Caco-2 (cell line): ENCODE measurements at regions not wholly inside any gene's neighbourhood (a gene's known extent, or its start where the extent isn't known, plus 50 kb on each side); places are given as distances from the start of the nearest gene placed in this dataset.

Experiments
- BruUV-seq: library from RNA; stranded (reverse); fragments of 400-500 nt; replicated peaks from 2 replicates; lab custom pipeline; 2021; lab: Mats Ljungman, UMichigan
- CTCF ChIA-PET: fragments of 300-600 bp; sonication (Branson Sonifier 250); formaldehyde crosslinking; loops from one replicate; lab custom pipeline; 2022; ENCODE audit warnings: antibody characterized with exemption; lab: Charles Lee
- POLR2A ChIA-PET: fragments of 300-600 bp; sonication (Branson Sonifier 250); formaldehyde crosslinking; loops from one replicate; lab custom pipeline; 2022; ENCODE audit warnings: antibody characterized with exemption; lab: Charles Lee
- DNase-seq, 2 experiments: peaks; one replicate each; pipeline versions ENCODE4 v3.0.0 to v3.0.0-alpha.2; 2020 to 2022
- H3K27me3 ChIP-seq: replicated peaks from 2 replicates; pipeline ENCODE4 v1.6.0; 2011; ENCODE audit warnings: low read length; ENCODE audit not compliant: control insufficient read depth, insufficient read depth
- H3K36me3 ChIP-seq: 2 replicates; pipeline ENCODE4 v1.5.1; 2011; ENCODE audit warnings: low read length; ENCODE audit not compliant: control insufficient read depth, insufficient read depth
- H3K4me1 ChIP-seq: fragments of 250-450 bp; sonication (Bioruptor Pico); 2 replicates; pipeline ENCODE4 v1.5.1; 2020; ENCODE audit warnings: mild to moderate bottlenecking
- H3K4me3 ChIP-seq: 2 replicates; pipeline ENCODE4 v1.5.1; 2011; ENCODE audit warnings: low read depth, mild to moderate bottlenecking, control low read depth, low read length
- H3K9me3 ChIP-seq: fragments of 250-450 bp; sonication (Bioruptor Pico); 2 replicates; pipeline ENCODE4 v1.5.1; 2020; ENCODE audit warnings: mild to moderate bottlenecking, moderate library complexity
- H3K27ac Mint-ChIP-seq: one replicate; pipeline ENCODE4 v1.8.0; 2022; ENCODE audit warnings: mixed read lengths; ENCODE audit not compliant: unreplicated experiment
- H3K27me3 Mint-ChIP-seq: one replicate; pipeline ENCODE4 v1.8.0; 2022; ENCODE audit warnings: mixed read lengths; ENCODE audit not compliant: insufficient read depth, unreplicated experiment
- H3K36me3 Mint-ChIP-seq: one replicate; pipeline ENCODE4 v1.8.0; 2022; ENCODE audit warnings: mild to moderate bottlenecking, mixed read lengths; ENCODE audit not compliant: insufficient read depth, unreplicated experiment
- H3K4me1 Mint-ChIP-seq: one replicate; pipeline ENCODE4 v1.8.0; 2022; ENCODE audit warnings: low read depth, mixed read lengths; ENCODE audit not compliant: unreplicated experiment
- H3K4me3 Mint-ChIP-seq: one replicate; pipeline ENCODE4 v1.8.0; 2022; ENCODE audit warnings: mild to moderate bottlenecking, moderate library complexity, mixed read lengths; ENCODE audit not compliant: unreplicated experiment
- H3K9me3 Mint-ChIP-seq: one replicate; pipeline ENCODE4 v1.8.0; 2022; ENCODE audit warnings: mixed read lengths; ENCODE audit not compliant: unreplicated experiment
- intact Hi-C: fragments of 100-400 bp; cut with micrococcal nuclease; formaldehyde crosslinking; loops from one replicate; pipeline ENCODE4 v1.10.0; 2022; ENCODE audit not compliant: unreplicated experiment
- TF ChIP-seq, protein P1 (sequence below), 2 experiments: fragments of 200-600 bp in 1 of 2; IDR thresholded peaks; 1 replicate in 1 of 2; 2 replicates in 1 of 2; pipeline versions ENCODE4 v1.5.1 to v1.8.0; 2011 to 2022; ENCODE audit warnings: antibody characterized with exemption in 1 of 2, control low read depth in 1 of 2, inconsistent platforms in 1 of 2, low read depth in 1 of 2, low read length in 1 of 2, mild to moderate bottlenecking in 1 of 2, moderate library complexity in 1 of 2; ENCODE audit not compliant: insufficient read depth in 1 of 2, severe bottlenecking in 1 of 2, unreplicated experiment in 1 of 2

DNA sequence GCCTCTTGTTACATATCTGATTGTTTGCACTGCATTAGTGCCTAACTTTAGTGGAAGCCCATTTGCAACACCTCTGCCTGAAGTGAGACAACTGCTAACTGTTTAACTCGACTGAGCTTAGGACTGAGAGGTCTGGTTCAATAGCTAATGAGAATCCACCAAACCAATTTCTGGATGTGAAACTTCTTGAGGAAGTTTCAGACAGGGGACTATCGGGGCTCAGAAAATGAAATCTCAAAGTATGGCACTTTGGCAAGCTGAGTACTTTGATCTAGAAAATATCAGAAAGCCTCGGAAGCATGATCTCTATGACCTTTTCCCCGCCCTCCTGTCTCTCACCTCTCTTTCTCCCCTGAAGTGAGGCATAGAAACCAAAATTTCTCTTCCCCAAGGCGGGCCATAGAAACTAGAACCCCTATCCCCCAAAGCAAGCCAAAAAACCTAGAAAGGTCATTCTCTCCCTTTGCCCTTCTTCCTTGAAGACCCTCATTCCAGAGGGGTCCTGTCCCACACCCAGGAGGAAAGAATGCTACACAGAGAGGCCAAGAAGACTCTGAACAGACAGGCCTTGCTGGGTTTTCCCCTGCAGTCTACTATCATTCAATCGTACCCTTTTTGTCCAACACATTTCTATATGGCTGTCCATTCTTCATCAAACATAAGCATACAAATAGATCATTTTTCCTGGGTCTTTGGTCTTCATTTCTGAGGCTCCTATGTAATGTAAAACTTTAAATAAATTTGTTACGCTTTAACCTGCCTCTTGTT, 69.6 kb upstream of the CREB1 start:
- Mint-ChIP-seq H3K36me3 (no peaks in the 10 kb centered on the region), H3K27me3 (no peaks in the 10 kb centered on the region), H3K27ac (no peak overlapping the region), H3K4me3 (no peak overlapping the region), H3K4me1 (no peaks in the 10 kb centered on the region), H3K9me3 (no peaks in the 10 kb centered on the region)
- no peak overlapping the region for H3K4me3 ChIP-seq
- no peak for DNase-seq
- POLR2A ChIA-PET: no interaction called here
- H3K36me3 ChIP-seq: no peaks in the 10 kb centered on the region
- TF ChIP-seq, protein P1, sequence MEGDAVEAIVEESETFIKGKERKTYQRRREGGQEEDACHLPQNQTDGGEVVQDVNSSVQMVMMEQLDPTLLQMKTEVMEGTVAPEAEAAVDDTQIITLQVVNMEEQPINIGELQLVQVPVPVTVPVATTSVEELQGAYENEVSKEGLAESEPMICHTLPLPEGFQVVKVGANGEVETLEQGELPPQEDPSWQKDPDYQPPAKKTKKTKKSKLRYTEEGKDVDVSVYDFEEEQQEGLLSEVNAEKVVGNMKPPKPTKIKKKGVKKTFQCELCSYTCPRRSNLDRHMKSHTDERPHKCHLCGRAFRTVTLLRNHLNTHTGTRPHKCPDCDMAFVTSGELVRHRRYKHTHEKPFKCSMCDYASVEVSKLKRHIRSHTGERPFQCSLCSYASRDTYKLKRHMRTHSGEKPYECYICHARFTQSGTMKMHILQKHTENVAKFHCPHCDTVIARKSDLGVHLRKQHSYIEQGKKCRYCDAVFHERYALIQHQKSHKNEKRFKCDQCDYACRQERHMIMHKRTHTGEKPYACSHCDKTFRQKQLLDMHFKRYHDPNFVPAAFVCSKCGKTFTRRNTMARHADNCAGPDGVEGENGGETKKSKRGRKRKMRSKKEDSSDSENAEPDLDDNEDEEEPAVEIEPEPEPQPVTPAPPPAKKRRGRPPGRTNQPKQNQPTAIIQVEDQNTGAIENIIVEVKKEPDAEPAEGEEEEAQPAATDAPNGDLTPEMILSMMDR (IDR thresholded peaks at IDR 0.05; ENCODE audit: insufficient read depth in 1 of 2, low read depth in 1 of 2, low read length in 1 of 2, severe bottlenecking in 1 of 2, unreplicated experiment in 1 of 2): no peak
- intact Hi-C loops: no loop called here
- no peaks in the 10 kb centered on the region for H3K9me3 ChIP-seq
- H3K27me3 ChIP-seq: no peaks in the 10 kb centered on the region
- CTCF ChIA-PET: no interaction called here
- BruUV-seq: no TSS peak
- no peaks in the 10 kb centered on the region for H3K4me1 ChIP-seq

DNA sequence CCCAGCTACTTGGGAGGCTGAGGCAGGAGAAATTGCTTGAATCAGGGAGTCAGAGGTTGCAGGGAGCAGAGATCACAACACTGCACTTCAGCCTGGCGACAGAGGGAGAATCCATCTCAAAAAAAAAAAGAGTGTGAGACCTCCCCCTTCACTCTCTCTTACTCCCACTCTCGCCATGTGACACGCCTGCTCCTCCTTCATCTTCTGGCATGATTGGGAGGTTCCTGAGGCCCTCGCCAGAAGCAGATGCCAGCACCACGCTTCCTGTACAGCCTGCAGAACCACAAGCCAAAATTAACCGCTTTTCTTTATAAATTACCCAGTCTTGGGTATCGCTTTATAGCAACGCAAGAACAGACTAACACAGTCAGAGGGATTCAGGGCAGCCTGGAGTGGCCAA, 66.3 kb upstream of the CREB1 start:
- H3K4me3 Mint-ChIP-seq: no peak overlapping the region
- H3K36me3 ChIP-seq: no peaks in the 10 kb centered on the region
- BruUV-seq: no TSS peak
- H3K4me1 Mint-ChIP-seq: peaks cover 4% of the 10 kb centered on the region
- no peak for DNase-seq
- H3K27ac Mint-ChIP-seq: no peak overlapping the region
- H3K9me3 ChIP-seq: no peaks in the 10 kb centered on the region
- no peaks in the 10 kb centered on the region for H3K9me3 Mint-ChIP-seq
- TF ChIP-seq, protein P1 (IDR thresholded peaks at IDR 0.05; ENCODE audit: insufficient read depth in 1 of 2, low read depth in 1 of 2, low read length in 1 of 2, severe bottlenecking in 1 of 2, unreplicated experiment in 1 of 2): no peak
- H3K27me3 Mint-ChIP-seq: no peaks in the 10 kb centered on the region
- ChIA-PET CTCF (no interaction called here), POLR2A (no interaction called here)
- H3K27me3 ChIP-seq: no peaks in the 10 kb centered on the region
- H3K4me3 ChIP-seq: no peak overlapping the region
- H3K4me1 ChIP-seq: no peaks in the 10 kb centered on the region
- intact Hi-C loops: no loop called here
- H3K36me3 Mint-ChIP-seq: no peaks in the 10 kb centered on the region

DNA sequence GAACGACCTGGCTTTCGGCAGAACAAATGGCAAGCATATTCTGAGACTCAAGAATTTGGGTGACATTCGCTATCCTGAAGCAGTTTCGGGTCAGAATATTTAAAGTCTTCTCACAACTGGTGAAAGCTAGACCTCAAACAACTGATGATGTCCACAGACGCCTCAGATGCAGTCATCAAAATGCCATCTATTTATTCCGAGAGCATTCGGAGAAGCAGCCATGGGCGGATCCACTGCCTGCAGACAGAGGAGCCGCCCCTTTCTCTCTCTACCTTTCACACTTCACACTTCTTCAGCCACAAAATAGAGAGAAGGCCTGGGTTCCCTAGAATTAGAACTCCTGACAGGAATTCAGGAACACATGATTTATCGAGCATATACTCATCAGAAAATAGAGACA, 65.8 kb upstream of the CREB1 start:
- TF ChIP-seq, protein P1 (IDR thresholded peaks at IDR 0.05; ENCODE audit: insufficient read depth in 1 of 2, low read depth in 1 of 2, low read length in 1 of 2, severe bottlenecking in 1 of 2, unreplicated experiment in 1 of 2): no peak
- H3K4me1 ChIP-seq: no peaks in the 10 kb centered on the region
- Mint-ChIP-seq H3K27me3 (no peaks in the 10 kb centered on the region), H3K27ac (no peak overlapping the region), H3K9me3 (no peaks in the 10 kb centered on the region), H3K36me3 (no peaks in the 10 kb centered on the region), H3K4me1 (peaks cover 4% of the 10 kb centered on the region), H3K4me3 (no peak overlapping the region)
- H3K36me3 ChIP-seq: no peaks in the 10 kb centered on the region
- no TSS peak for BruUV-seq
- CTCF ChIA-PET: no interaction called here
- no peak for DNase-seq
- POLR2A ChIA-PET: no interaction called here
- intact Hi-C loops: no loop called here
- H3K9me3 ChIP-seq: no peaks in the 10 kb centered on the region
- H3K4me3 ChIP-seq: no peak overlapping the region
- no peaks in the 10 kb centered on the region for H3K27me3 ChIP-seq
